ENCODE measurements at regions not wholly inside any gene's neighbourhood (a gene's known extent, or its start where the extent isn't known, plus 50 kb on each side); places are given as distances from the start of the nearest gene placed in this dataset.

DNA sequence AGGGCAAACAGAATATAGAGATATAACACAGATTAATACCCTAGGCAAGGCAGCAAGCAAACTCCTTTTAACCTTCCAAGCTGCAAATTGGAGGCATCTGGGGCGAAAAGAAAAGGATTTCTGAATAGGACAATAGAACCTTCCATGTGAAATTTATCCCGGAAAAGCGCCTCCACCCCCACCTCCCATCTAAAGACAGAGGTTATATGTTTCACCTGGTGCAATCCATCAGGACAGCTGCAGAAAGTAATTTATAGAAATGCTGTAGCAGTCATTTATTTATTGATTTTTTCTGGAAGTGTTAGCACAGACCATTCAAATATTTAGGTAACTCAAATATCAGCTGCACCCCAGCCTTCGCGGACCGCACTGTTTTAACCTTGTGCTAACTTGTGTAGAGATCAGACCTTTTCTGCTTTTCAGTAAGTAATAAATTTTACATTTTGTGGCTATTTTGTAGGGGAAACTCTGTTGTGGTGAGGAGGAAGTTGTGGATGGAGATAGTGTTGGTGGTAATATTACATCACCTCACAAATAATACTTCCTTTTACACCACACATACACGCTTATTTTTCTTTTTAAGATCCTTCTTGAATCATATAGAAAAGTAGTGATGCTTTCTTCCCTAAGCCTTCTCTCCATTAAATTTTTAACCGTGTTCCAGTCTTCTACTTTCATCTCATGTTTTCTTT, 919.3 kb upstream of the CDH2 start:
- H3K27me3 ChIP-seq: no peaks in the 10 kb centered on the region
- H3K27ac ChIP-seq: no peak overlapping the region
- TF ChIP-seq CTCF (IDR thresholded peaks at IDR 0.05) (no peak), POLR2A (IDR thresholded peaks at IDR 0.05) (no peak)
- no peak for DNase-seq
- no peaks in the 10 kb centered on the region for H3K9me3 ChIP-seq
- 62 to 66% methylated on average over 8 of the region's 8 CpGs for WGBS, 2 donors
- no peak overlapping the region for H3K4me3 ChIP-seq (replicated peaks in 1 of 3)
- no peaks in the 10 kb centered on the region for H3K4me1 ChIP-seq
- no peaks in the 10 kb centered on the region for H3K36me3 ChIP-seq
- intact Hi-C loops (cut with DNase I): no loop called here

GRCh38 chr18:29087616-29088246, 910.8 kb upstream of the CDH2 start:
- WGBS, 2 donors: 79 to 91% methylated on average over 3 of the region's 3 CpGs
- H3K4me1 ChIP-seq: no peaks in the 10 kb centered on the region
- no peaks in the 10 kb centered on the region for H3K9me3 ChIP-seq
- no peak for DNase-seq
- no peak overlapping the region for H3K4me3 ChIP-seq (replicated peaks in 1 of 3)
- no peaks in the 10 kb centered on the region for H3K36me3 ChIP-seq
- H3K27me3 ChIP-seq: no peaks in the 10 kb centered on the region
- intact Hi-C loops (cut with DNase I): no loop called here
- H3K27ac ChIP-seq: no peak overlapping the region
- TF ChIP-seq CTCF (IDR thresholded peaks at IDR 0.05) (no peak), POLR2A (IDR thresholded peaks at IDR 0.05) (no peak)

DNA sequence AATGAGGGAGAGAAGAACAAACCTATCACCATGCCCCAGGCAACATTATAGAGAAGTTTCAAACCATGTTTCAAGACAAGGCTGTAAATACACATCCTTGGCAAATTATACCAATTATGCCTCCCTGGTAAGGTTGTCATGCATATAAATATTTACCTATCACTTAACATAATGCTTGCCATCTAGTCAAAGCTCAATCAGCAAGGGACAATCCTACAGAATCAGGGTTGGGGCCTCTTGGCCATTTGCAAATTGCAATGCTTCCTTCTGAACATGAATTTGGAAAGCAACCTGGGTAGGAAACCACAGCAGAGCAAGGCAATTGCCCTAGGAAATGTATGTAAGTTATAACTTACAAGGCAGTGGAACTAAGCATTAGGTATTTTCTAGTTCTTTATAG, 907.2 kb upstream of the CDH2 start:
- Histone ChIP-seq H3K27ac (no peak overlapping the region), H3K4me1 (no peaks in the 10 kb centered on the region), H3K27me3 (no peaks in the 10 kb centered on the region), H3K36me3 (no peaks in the 10 kb centered on the region), H3K9me3 (no peaks in the 10 kb centered on the region), H3K4me3 (replicated peaks in 1 of 3) (no peak overlapping the region)
- intact Hi-C loops (cut with DNase I): no loop called here
- no peak for DNase-seq
- no peak for TF ChIP-seq POLR2A (IDR thresholded peaks at IDR 0.05)
- TF ChIP-seq CTCF (IDR thresholded peaks at IDR 0.05): no peak

GRCh38 chr18:29083545-29083944, 906.6 kb upstream of the CDH2 start:
- intact Hi-C loops (cut with DNase I): no loop called here
- Histone ChIP-seq H3K4me3 (replicated peaks in 1 of 3) (no peak overlapping the region), H3K4me1 (no peaks in the 10 kb centered on the region), H3K27ac (no peak overlapping the region), H3K36me3 (no peaks in the 10 kb centered on the region), H3K9me3 (no peaks in the 10 kb centered on the region), H3K27me3 (no peaks in the 10 kb centered on the region)
- no peak for DNase-seq
- WGBS, 2 donors: 54 to 61% methylated on average over 4 of the region's 4 CpGs
- TF ChIP-seq POLR2A (IDR thresholded peaks at IDR 0.05): no peak
- TF ChIP-seq CTCF (IDR thresholded peaks at IDR 0.05): no peak

DNA sequence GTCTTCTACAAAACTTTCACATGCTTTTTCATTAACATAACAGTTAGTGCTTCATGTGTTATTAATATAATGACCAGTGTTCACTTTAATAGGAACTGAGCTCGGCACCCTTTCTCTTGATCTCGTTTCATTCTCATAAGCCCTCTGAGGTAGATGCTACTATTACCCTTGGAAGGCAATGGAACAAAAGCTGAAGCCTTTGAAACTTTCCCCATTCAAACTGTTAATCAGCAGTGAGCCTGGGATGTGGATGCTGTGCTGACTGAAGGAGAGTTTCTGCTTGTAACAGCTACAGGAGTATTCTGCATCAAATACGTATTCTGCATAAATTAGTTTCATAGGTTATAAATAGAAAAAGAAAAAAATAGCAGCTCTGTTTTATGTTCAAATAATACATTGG, 904.0 kb upstream of the CDH2 start:
- Histone ChIP-seq H3K36me3 (no peaks in the 10 kb centered on the region), H3K4me1 (no peaks in the 10 kb centered on the region), H3K27me3 (no peaks in the 10 kb centered on the region), H3K27ac (no peak overlapping the region), H3K4me3 (replicated peaks in 1 of 3) (no peak overlapping the region), H3K9me3 (no peaks in the 10 kb centered on the region)
- intact Hi-C loops (cut with DNase I): no loop called here
- 82 to 85% methylated on average over 3 of the region's 3 CpGs for WGBS, 2 donors
- TF ChIP-seq POLR2A (IDR thresholded peaks at IDR 0.05) (no peak), CTCF (IDR thresholded peaks at IDR 0.05) (no peak)
- no peak for DNase-seq
